Activated CD8-positive, alpha-beta T cell treated with anti-CD3 and anti-CD28 coated beads, Interleukin-2, amount 10 ng/mL, durations not matched to agents 7 days and 5 days (primary cell): ENCODE measurements at regions not wholly inside any gene's neighbourhood (a gene's known extent, or its start where the extent isn't known, plus 50 kb on each side); places are given as distances from the start of the nearest gene placed in this dataset.

Experiments used
- ATAC-seq: fragments of 150-1000 bp; cut with Tn5 transposase; one replicate; pipeline ENCODE4 v1.10.0; 2021; ENCODE audit warnings: moderate library complexity
- CTCF ChIA-PET: fragments of 350-600 bp; sonication (Branson Sonifier 250); formaldehyde crosslinking; loops from one replicate; lab custom pipeline; 2021; ENCODE audit warnings: antibody characterized with exemption; lab: Charles Lee
- POLR2A ChIA-PET: fragments of 350-600 bp; sonication (Branson Sonifier 250); formaldehyde crosslinking; loops from one replicate; lab custom pipeline; 2021; ENCODE audit warnings: antibody characterized with exemption; lab: Charles Lee
- DNase-seq: peaks from one replicate; pipeline ENCODE4 v3.0.0-alpha.2; 2020
- H3K27ac Mint-ChIP-seq: one replicate; pipeline ENCODE4 v1.8.0; 2021; ENCODE audit warnings: mild to moderate bottlenecking, mixed read lengths
- H3K27me3 Mint-ChIP-seq: one replicate; pipeline ENCODE4 v1.8.0; 2021; ENCODE audit warnings: low read depth, mixed read lengths
- H3K36me3 Mint-ChIP-seq: one replicate; pipeline ENCODE4 v1.8.0; 2021; ENCODE audit warnings: low read depth, mixed read lengths
- H3K4me1 Mint-ChIP-seq: one replicate; pipeline ENCODE4 v1.8.0; 2021; ENCODE audit warnings: low read depth, mixed read lengths
- H3K4me3 Mint-ChIP-seq: one replicate; pipeline ENCODE4 v1.8.0; 2021; ENCODE audit warnings: mild to moderate bottlenecking, mixed read lengths
- H3K9me3 Mint-ChIP-seq: one replicate; pipeline ENCODE4 v1.8.0; 2022; ENCODE audit warnings: mixed read lengths; ENCODE audit not compliant: insufficient read depth

GRCh38 chr2:10183146-10183675 is 60.7 kb downstream of the RRM2 start:
- Mint-ChIP-seq H3K4me3 (no peak overlapping the region), H3K27ac (no peak overlapping the region), H3K36me3 (peaks cover 40% of the 10 kb centered on the region), H3K27me3 (no peaks in the 10 kb centered on the region), H3K4me1 (no peaks in the 10 kb centered on the region), H3K9me3 (no peaks in the 10 kb centered on the region)
- ChIA-PET POLR2A (no interaction called here), CTCF (no interaction called here)
- DNase-seq (no peak), ATAC-seq (no peak)

GRCh38 chr2:10184421-10184820 is 61.9 kb downstream of the RRM2 start:
- Mint-ChIP-seq H3K9me3 (no peaks in the 10 kb centered on the region), H3K4me1 (no peaks in the 10 kb centered on the region), H3K27me3 (no peaks in the 10 kb centered on the region), H3K36me3 (peaks cover 43% of the 10 kb centered on the region), H3K4me3 (no peak overlapping the region), H3K27ac (no peak overlapping the region)
- DNase-seq (no peak), ATAC-seq (no peak)
- CTCF ChIA-PET, result no interaction called here
- POLR2A ChIA-PET, result no interaction called here

GRCh38 chr2:10185046-10185445 is 62.5 kb downstream of the RRM2 start:
- peaks cover 42% of the 10 kb centered on the region for H3K36me3 Mint-ChIP-seq
- no peak for DNase-seq
- H3K4me3 Mint-ChIP-seq, result no peak overlapping the region
- H3K9me3 Mint-ChIP-seq, result no peaks in the 10 kb centered on the region
- H3K4me1 Mint-ChIP-seq, result no peaks in the 10 kb centered on the region
- no peak overlapping the region for H3K27ac Mint-ChIP-seq
- CTCF ChIA-PET, result no interaction called here
- ATAC-seq, result no peak
- no peaks in the 10 kb centered on the region for H3K27me3 Mint-ChIP-seq
- POLR2A ChIA-PET, result no interaction called here

- DNase-seq, result no peak
- Mint-ChIP-seq H3K27me3 (no peaks in the 10 kb centered on the region), H3K4me3 (no peak overlapping the region), H3K9me3 (no peaks in the 10 kb centered on the region), H3K27ac (no peak overlapping the region), H3K4me1 (no peaks in the 10 kb centered on the region), H3K36me3 (peaks cover 36% of the 10 kb centered on the region)
- CTCF ChIA-PET, result interaction anchor here (0.6 kb wide), 1 partner anchor 232 kb away, joined by 3 read pairs; no protein-coding TSS in a partner anchor
- ATAC-seq, result no peak
- POLR2A ChIA-PET, result no interaction called here
Observed at GRCh38 chr2:10185755-10186154, 63.2 kb downstream of the RRM2 start.

- DNase-seq (no peak), ATAC-seq (no peak)
- peaks cover 25% of the 10 kb centered on the region for H3K36me3 Mint-ChIP-seq
- H3K9me3 Mint-ChIP-seq, result no peaks in the 10 kb centered on the region
- H3K4me3 Mint-ChIP-seq, result no peak overlapping the region
- no peaks in the 10 kb centered on the region for H3K27me3 Mint-ChIP-seq
- no peak overlapping the region for H3K27ac Mint-ChIP-seq
- H3K4me1 Mint-ChIP-seq, result no peaks in the 10 kb centered on the region
- CTCF ChIA-PET, result no interaction called here
- POLR2A ChIA-PET, result no interaction called here
Observed at GRCh38 chr2:10186868-10187535, 64.5 kb downstream of the RRM2 start.

- CTCF ChIA-PET, result no interaction called here
- Mint-ChIP-seq H3K4me3 (no peak overlapping the region), H3K36me3 (peaks cover 23% of the 10 kb centered on the region), H3K4me1 (no peaks in the 10 kb centered on the region), H3K27me3 (no peaks in the 10 kb centered on the region), H3K9me3 (no peaks in the 10 kb centered on the region), H3K27ac (no peak overlapping the region)
- ATAC-seq (no peak), DNase-seq (no peak)
- POLR2A ChIA-PET, result no interaction called here
Observed at GRCh38 chr2:10187661-10188060, 65.1 kb downstream of the RRM2 start.

- Mint-ChIP-seq H3K4me1 (no peaks in the 10 kb centered on the region), H3K27me3 (no peaks in the 10 kb centered on the region), H3K4me3 (no peak overlapping the region), H3K36me3 (peaks cover 19% of the 10 kb centered on the region), H3K9me3 (no peaks in the 10 kb centered on the region), H3K27ac (no peak overlapping the region)
- DNase-seq, result no peak
- ATAC-seq, result no peak
- CTCF ChIA-PET, result no interaction called here
- POLR2A ChIA-PET, result no interaction called here
Observed at GRCh38 chr2:10188211-10188610, 65.7 kb downstream of the RRM2 start.

GRCh38 chr2:10188729-10189305 is 66.3 kb downstream of the RRM2 start:
- H3K27me3 Mint-ChIP-seq, result no peaks in the 10 kb centered on the region
- no peak overlapping the region for H3K4me3 Mint-ChIP-seq
- no peaks in the 10 kb centered on the region for H3K4me1 Mint-ChIP-seq
- peaks cover 19% of the 10 kb centered on the region for H3K36me3 Mint-ChIP-seq
- ATAC-seq, result no peak
- H3K9me3 Mint-ChIP-seq, result no peaks in the 10 kb centered on the region
- ChIA-PET CTCF (no interaction called here), POLR2A (no interaction called here)
- DNase-seq, result no peak
- H3K27ac Mint-ChIP-seq, result no peak overlapping the region

GRCh38 chr2:10190255-10190654 is 67.7 kb downstream of the RRM2 start:
- no peak for DNase-seq
- Mint-ChIP-seq H3K27me3 (no peaks in the 10 kb centered on the region), H3K4me1 (no peaks in the 10 kb centered on the region), H3K9me3 (no peaks in the 10 kb centered on the region), H3K36me3 (peaks cover 22% of the 10 kb centered on the region), H3K4me3 (no peak overlapping the region), H3K27ac (no peak overlapping the region)
- CTCF ChIA-PET, result no interaction called here
- POLR2A ChIA-PET, result no interaction called here
- no peak for ATAC-seq

- Mint-ChIP-seq H3K27ac (peak overlapping the region; percentile 46), H3K4me3 (no peak overlapping the region), H3K36me3 (peaks cover 20% of the 10 kb centered on the region), H3K9me3 (no peaks in the 10 kb centered on the region), H3K4me1 (no peaks in the 10 kb centered on the region), H3K27me3 (no peaks in the 10 kb centered on the region)
- POLR2A ChIA-PET, result no interaction called here
- ATAC-seq, result no peak
- no peak for DNase-seq
- CTCF ChIA-PET, result no interaction called here
Observed at GRCh38 chr2:10190737-10191532, 68.4 kb downstream of the RRM2 start.

GRCh38 chr2:10191554-10191953 is 69.0 kb downstream of the RRM2 start:
- Mint-ChIP-seq H3K4me1 (no peaks in the 10 kb centered on the region), H3K27me3 (no peaks in the 10 kb centered on the region), H3K4me3 (no peak overlapping the region), H3K9me3 (no peaks in the 10 kb centered on the region), H3K36me3 (peaks cover 20% of the 10 kb centered on the region), H3K27ac (peak overlapping the region; percentile 46)
- no peak for DNase-seq
- no peak for ATAC-seq
- POLR2A ChIA-PET, result no interaction called here
- CTCF ChIA-PET, result no interaction called here

- H3K36me3 Mint-ChIP-seq, result peaks cover 20% of the 10 kb centered on the region
- no peaks in the 10 kb centered on the region for H3K9me3 Mint-ChIP-seq
- POLR2A ChIA-PET, result no interaction called here
- H3K27ac Mint-ChIP-seq, result no peak overlapping the region
- no peak overlapping the region for H3K4me3 Mint-ChIP-seq
- DNase-seq (no peak), ATAC-seq (no peak)
- CTCF ChIA-PET, result interaction anchor here (0.9 kb wide), 1 partner anchor 10 kb away, joined by 3 read pairs; no protein-coding TSS in a partner anchor
- no peaks in the 10 kb centered on the region for H3K4me1 Mint-ChIP-seq
- H3K27me3 Mint-ChIP-seq, result no peaks in the 10 kb centered on the region
Observed at GRCh38 chr2:10192392-10193015, 70.0 kb downstream of the RRM2 start.
